UCSD-AML1 (cell line): ENCODE measurements at regions not wholly inside any gene's neighbourhood (a gene's known extent, or its start where the extent isn't known, plus 50 kb on each side); places are given as distances from the start of the nearest gene placed in this dataset.
"Not testable (repeated sequence)": the region's sequence is repeated elsewhere in the genome, so short reads cannot be mapped to it uniquely, and the experiment has no call there.

Experiments used
- DNase-seq: peaks from one replicate; lab custom pipeline; 2025; ENCODE audit not compliant: unreplicated experiment; lab: John Stamatoyannopoulos, UW

GRCh38 chr3:75434913-75435793, 229.0 kb upstream of the FRG2C start:
- DNase-seq: peak; percentile 100

DNA sequence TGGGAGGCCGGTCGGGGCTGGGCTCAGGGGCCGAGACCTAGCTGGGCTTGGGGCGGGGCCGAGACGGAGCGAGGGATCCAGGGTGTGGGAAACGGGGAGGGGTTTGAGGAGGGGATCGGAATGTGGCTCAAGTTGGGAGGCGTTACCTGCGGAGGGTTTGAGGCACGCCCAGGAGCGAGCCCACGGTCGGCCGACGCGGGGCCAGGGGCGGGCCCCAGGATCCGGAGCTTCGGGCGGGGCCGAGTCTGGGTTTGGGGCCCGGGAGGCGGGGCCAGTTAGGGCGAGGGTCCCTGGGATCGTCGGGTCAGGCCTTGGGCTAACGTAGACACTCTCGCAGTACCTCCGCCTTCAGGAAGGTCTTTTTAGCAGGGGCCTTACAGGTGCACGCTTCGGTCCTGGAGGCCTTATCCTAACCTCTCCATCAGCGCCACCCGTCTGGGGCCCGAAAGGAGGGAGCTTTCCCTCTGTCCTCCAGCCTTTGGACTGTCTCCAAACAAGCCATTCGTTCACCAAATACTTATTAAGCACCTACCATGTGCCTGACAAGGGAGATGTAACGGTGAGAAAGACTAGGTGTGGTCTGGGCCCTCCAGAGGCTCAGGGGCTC, 228.2 kb upstream of the FRG2C start:
- DNase-seq: not testable (repeated sequence)

GRCh38 chr3:75440986-75441385, 223.1 kb upstream of the FRG2C start:
- DNase-seq: not testable (repeated sequence)

DNA sequence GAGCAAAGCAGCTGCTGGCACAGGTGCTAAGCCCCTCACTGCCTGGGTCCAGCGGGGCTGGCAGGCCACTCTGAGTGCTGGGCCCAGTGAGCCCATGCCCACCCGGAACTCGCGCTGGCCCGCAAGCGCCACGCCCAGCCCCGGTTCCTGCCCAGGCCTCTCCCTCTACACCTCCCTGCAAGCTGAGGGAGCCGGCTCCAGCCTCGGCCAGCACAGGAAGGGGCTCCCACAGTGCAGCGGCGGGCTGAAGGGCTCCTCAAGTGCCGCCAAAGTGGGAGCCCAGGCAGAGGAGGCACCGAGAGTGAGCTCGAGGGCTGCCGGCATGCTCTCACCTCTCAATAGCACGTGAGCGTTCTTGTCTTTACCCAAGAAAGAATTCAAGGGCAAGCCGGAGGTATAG, 219.5 kb upstream of the FRG2C start:
- not testable (repeated sequence) for DNase-seq

DNA sequence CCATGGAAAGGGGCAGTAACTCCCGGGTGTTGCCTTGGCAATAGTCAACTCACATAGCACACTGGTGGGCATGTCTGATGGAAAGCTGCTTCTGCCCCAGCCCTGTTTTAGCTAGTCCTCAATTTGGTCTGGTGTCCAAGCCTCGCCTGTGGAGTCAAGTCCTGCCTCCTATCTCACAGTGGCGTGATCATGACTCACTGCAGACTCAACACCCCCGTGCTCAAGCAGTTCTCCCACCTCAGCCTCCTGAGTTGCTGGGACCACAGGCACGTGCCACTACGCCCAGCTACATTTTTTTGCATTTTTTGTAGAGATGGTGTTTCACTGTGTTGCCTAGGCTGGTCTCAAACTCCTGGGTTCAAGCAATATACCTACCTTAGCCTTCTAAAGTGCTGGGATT, 218.9 kb upstream of the FRG2C start:
- DNase-seq: not testable (repeated sequence)

DNA sequence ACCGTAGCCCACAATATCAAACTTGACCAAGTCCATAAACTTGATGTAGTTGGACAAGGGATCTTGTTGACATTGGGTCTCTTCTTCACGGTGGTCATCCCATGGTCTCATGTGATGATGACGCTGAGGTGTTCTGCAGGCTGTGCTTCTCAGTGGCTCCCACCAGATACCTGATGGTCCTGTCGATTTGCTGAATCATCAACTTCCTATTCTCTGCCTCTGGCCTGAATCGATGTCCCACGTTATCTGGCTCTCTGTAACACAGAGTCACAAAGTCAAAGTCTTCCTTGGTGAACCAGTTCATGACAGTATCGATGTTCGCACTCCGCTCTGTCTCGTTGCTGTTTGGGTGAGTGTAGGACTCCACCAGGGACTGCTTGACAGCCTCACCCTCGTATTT, 217.2 kb upstream of the FRG2C start:
- DNase-seq: not testable (repeated sequence)

- DNase-seq: peak; percentile 4
Observed at GRCh38 chr3:75453328-75453727, 210.8 kb upstream of the FRG2C start.

DNA sequence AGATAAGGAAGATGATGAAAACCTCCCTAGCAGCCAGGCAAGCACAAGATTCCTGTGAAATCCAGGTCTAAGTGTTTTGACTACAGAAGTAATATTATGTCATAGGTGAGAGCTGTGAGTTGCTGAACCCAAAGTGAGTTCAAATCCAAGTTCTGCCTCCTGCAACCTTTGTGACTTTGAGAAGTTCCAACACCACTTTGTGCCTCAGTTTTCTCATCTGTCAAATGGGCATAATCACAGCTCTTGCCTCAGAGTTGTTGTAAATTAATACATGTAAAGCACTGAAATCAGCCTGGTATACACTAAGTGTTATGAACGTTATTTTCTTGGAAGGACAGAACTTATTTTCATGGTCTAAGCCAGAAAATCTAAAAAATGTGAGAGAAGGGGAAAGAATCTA, 210.3 kb upstream of the FRG2C start:
- DNase-seq: not testable (repeated sequence)

DNA sequence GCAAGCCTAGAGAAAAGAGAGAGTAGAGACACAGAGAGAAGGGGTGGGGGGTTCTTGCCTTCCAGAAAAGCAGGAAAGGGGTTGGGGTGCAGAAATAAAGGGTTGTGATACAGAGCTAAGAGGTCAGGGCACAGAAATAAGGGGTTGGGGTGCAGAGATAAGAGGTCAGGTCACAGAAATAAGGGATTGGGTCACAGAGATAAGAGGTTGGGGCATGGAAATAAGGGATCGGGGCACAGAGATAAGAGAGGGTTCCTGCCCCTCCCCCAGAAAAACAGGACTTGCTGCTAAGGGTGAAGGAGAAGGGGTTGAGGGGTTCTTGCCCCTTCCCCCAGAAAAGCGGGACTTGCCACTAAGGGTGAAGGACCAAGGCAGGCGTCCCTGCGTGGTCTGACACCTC, 189.6 kb upstream of the FRG2C start:
- DNase-seq: not testable (repeated sequence)

- not testable (repeated sequence) for DNase-seq
Observed at GRCh38 chr3:75496600-75496999, 167.5 kb upstream of the FRG2C start.

GRCh38 chr3:75500357-75500756, 163.8 kb upstream of the FRG2C start:
- not testable (repeated sequence) for DNase-seq

- not testable (repeated sequence) for DNase-seq
Observed at GRCh38 chr3:75502171-75502570, 162.0 kb upstream of the FRG2C start.

DNA sequence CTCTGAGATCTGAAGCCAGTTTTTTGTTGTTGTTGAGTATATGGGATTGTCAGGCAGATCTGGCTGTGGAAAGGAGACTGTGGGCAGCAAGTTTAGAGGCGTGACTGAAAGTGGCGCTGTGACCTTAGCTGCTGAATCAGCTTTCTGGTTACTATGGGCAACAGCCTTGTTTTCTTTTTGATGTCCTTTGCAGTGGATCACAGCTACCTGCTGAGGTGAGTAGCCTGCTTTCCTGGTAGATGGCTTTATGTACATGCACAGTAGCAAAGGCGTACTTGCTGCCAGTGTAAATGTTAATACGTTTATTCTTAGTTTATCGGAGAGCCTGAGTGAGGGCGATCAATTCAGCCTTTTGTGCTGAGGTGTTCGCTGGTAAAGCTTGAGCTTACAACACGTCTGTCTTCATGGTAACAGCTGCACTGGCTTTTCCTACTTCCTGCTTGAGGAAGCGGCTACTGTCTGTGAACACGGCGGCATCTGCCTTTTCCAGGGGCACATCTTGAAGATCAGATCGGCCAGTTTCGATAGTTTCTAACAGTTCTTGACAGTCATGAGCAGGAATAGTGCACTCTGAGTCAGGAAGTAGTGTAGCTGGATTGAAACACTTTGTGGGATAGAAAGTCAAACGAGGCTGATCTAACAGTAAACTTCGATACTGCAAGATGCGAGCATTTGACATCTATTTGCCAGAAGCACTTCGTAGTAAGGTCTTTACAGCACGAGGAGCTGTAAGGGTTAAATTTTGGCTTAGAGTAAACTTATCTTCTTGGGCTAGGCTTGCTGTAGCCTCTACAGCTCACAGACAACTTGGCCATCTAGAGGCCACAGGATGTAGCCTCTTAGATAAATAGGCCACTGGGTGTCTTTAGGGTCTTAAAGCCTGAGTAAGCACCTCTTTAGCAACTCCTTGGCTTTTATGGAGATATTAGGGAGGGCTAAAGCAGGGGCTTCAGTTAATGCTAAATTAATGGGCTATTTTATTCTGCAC, 161.1 kb upstream of the FRG2C start:
- DNase-seq: not testable (repeated sequence)

DNA sequence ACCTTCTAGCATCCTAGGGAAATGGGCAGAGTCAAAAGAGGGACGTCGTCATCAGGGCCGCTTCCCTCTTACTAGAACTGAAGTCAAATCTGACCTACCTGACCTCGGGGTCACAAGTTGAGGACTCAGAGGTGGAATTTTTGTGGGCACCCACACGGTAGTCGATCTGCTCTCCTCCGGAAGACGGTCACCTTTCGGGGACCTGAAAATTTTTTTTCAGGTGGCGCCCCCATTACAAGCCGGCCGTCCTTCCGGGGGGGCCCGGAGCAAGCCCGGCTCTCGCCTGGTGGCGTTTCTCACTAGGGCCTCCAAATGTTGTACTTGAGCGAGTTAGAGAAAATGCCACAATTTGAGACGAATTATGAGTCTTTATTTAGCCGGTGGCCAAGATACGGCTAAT, 157.5 kb upstream of the FRG2C start:
- no peak for DNase-seq

- DNase-seq: not testable (repeated sequence)
Observed at GRCh38 chr3:75507956-75508355, 156.2 kb upstream of the FRG2C start.

- not testable (repeated sequence) for DNase-seq
Observed at GRCh38 chr3:75527657-75528056, 136.5 kb upstream of the FRG2C start.

DNA sequence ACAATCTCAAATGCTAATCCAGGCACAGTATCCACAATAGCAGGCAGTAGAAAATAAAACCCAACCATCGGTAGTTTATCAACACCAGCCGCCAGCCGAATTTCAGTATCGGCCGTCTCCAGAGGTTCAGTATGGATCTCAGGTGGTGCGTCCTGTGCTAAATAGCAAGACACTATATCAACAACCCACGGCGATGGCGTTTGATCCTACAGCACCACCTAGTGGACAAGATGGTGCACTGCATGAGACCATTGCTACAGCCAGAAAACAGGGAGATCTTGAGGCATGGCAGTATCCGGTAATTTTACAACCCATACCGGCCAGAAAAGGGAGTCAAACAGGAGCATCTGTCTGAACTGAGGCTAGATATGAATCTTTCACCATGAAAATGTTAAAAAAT, 112.0 kb upstream of the FRG2C start:
- DNase-seq: peak; percentile 35

DNA sequence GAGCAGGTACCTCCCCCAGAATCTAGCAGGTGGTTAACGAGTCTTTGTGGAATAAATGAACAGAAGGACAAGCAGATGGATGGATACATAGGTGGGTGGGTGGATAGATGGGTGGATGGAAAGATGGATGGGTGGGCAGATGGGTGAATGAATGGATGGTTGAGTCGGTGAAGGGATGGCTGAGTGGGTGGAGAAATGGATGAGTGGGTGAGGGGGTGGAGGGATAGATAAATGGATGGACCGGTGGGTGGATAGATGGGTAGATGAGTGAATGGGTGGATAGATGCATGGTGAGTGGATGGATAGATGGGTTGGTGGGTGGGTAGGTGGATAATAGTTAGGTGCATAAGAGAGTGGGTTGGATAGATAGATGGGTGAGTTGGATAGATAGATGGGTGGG, 99.7 kb upstream of the FRG2C start:
- DNase-seq: not testable (repeated sequence)

DNA sequence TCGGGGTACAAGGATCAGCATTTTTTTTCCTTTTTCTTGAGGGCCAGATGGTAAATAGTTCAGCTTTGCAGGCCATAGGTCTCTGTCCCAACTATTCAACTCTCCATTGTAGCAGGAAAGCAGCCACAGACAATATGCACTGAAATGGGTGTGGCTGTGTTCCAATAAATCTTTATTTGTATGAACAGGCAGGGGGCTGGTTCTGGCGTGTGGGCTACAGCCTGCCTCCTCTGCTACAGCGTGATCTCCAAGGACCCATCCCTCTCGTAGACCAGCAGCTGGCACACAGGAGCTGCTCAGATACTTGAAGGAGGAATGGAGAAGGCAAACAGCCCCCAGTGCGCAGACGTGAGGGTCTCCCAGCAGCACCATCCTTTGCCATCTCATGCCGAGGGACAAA, 91.8 kb upstream of the FRG2C start:
- not testable (repeated sequence) for DNase-seq

DNA sequence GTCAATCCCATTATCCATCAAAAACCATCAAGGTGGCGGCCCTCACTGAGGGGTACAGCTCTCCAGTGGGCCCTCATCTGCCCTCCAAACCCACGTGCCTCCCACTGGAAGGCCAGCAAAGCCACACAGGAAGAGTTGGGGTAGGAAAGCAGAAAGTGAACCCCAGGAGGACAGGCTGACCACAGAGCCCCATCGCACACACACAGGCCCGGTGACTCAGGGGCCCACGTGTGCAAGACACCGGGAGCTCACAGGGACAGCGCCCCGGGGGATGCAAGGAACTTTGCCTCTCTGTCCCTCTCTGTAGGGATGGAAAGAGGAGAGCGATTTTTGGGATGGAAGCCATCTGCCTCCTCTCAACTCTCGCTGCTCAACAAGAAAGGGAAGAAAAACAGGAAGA, 85.0 kb upstream of the FRG2C start:
- DNase-seq: not testable (repeated sequence)

DNA sequence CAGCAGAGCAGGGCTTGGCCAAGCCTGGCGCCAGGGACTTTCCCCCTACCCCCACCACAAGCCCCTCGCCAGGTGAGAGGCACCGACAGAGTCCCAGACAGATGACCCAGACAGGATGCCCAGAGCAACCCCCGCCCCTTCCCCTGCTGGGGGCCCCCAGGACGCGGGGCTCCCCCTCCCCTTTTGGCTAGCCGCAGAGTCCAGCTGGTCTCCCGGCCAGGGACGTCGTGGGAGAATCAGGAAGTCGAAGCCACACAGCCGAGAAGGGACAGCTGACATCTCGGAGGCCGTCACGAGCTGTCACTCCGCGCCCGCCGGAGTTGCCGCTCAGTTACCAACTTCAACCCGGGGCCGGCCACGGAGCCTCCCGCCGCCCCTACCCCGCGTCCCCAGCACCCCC, 84.6 kb upstream of the FRG2C start:
- not testable (repeated sequence) for DNase-seq
